T-helper 1 cell treated with Interleukin-12 subunit alpha and Interleukin-12 subunit beta and Interleukin-4 antibody, amounts not matched to agents 30 μg/mL and 1 μg/mL, for 36 hours (primary cell): ENCODE measurements at regions not wholly inside any gene's neighbourhood (a gene's known extent, or its start where the extent isn't known, plus 50 kb on each side); places are given as distances from the start of the nearest gene placed in this dataset.

Experiments
- H3K27ac Mint-ChIP-seq: one replicate; pipeline ENCODE4 v1.8.0; 2021; ENCODE audit warnings: mild to moderate bottlenecking, mixed read lengths
- H3K27me3 Mint-ChIP-seq: one replicate; pipeline ENCODE4 v1.8.0; 2021; ENCODE audit warnings: low read depth, mixed read lengths
- H3K36me3 Mint-ChIP-seq: one replicate; pipeline ENCODE4 v1.8.0; 2021; ENCODE audit warnings: low read depth, mixed read lengths
- H3K4me1 Mint-ChIP-seq: one replicate; pipeline ENCODE4 v1.8.0; 2021; ENCODE audit warnings: low read depth, mixed read lengths
- H3K4me3 Mint-ChIP-seq: one replicate; pipeline ENCODE4 v1.8.0; 2021; ENCODE audit warnings: mild to moderate bottlenecking, moderate library complexity, mixed read lengths
- H3K9me3 Mint-ChIP-seq: one replicate; pipeline ENCODE4 v1.8.0; 2021; ENCODE audit warnings: mixed read lengths

- H3K4me3 Mint-ChIP-seq: no peak overlapping the region
- H3K27me3 Mint-ChIP-seq: peaks cover 3% of the 10 kb centered on the region
- H3K36me3 Mint-ChIP-seq: no peaks in the 10 kb centered on the region
- H3K27ac Mint-ChIP-seq: no peak overlapping the region
- peaks cover 10% of the 10 kb centered on the region for H3K4me1 Mint-ChIP-seq
- H3K9me3 Mint-ChIP-seq: no peaks in the 10 kb centered on the region
Observed at GRCh38 chr21:38741950-38742256, 63.8 kb upstream of the ETS2 start.

GRCh38 chr21:38742580-38743260, 63.0 kb upstream of the ETS2 start:
- Mint-ChIP-seq H3K27me3 (peaks cover 3% of the 10 kb centered on the region), H3K36me3 (no peaks in the 10 kb centered on the region), H3K4me3 (no peak overlapping the region), H3K4me1 (peaks cover 10% of the 10 kb centered on the region), H3K27ac (no peak overlapping the region), H3K9me3 (no peaks in the 10 kb centered on the region)

GRCh38 chr21:38743772-38744529, 61.8 kb upstream of the ETS2 start:
- Mint-ChIP-seq H3K27me3 (no peaks in the 10 kb centered on the region), H3K4me1 (peaks cover 10% of the 10 kb centered on the region), H3K4me3 (no peak overlapping the region), H3K9me3 (no peaks in the 10 kb centered on the region), H3K36me3 (no peaks in the 10 kb centered on the region), H3K27ac (no peak overlapping the region)

- Mint-ChIP-seq H3K4me1 (peaks cover 10% of the 10 kb centered on the region), H3K27ac (no peak overlapping the region), H3K36me3 (no peaks in the 10 kb centered on the region), H3K27me3 (no peaks in the 10 kb centered on the region), H3K4me3 (no peak overlapping the region), H3K9me3 (no peaks in the 10 kb centered on the region)
Observed at GRCh38 chr21:38744861-38745260, 60.9 kb upstream of the ETS2 start.

GRCh38 chr21:38747810-38748209, 57.9 kb upstream of the ETS2 start:
- no peaks in the 10 kb centered on the region for H3K9me3 Mint-ChIP-seq
- no peaks in the 10 kb centered on the region for H3K36me3 Mint-ChIP-seq
- no peaks in the 10 kb centered on the region for H3K4me1 Mint-ChIP-seq
- H3K27ac Mint-ChIP-seq: no peak overlapping the region
- no peaks in the 10 kb centered on the region for H3K27me3 Mint-ChIP-seq
- H3K4me3 Mint-ChIP-seq: no peak overlapping the region

GRCh38 chr21:38751379-38752050, 54.2 kb upstream of the ETS2 start:
- no peak overlapping the region for H3K27ac Mint-ChIP-seq
- H3K36me3 Mint-ChIP-seq: no peaks in the 10 kb centered on the region
- H3K4me3 Mint-ChIP-seq: no peak overlapping the region
- H3K9me3 Mint-ChIP-seq: no peaks in the 10 kb centered on the region
- H3K4me1 Mint-ChIP-seq: peaks cover 8% of the 10 kb centered on the region
- H3K27me3 Mint-ChIP-seq: no peaks in the 10 kb centered on the region

GRCh38 chr21:38752051-38752505, 53.7 kb upstream of the ETS2 start:
- H3K27ac Mint-ChIP-seq: no peak overlapping the region
- H3K9me3 Mint-ChIP-seq: no peaks in the 10 kb centered on the region
- no peaks in the 10 kb centered on the region for H3K27me3 Mint-ChIP-seq
- H3K4me1 Mint-ChIP-seq: peaks cover 8% of the 10 kb centered on the region
- H3K36me3 Mint-ChIP-seq: no peaks in the 10 kb centered on the region
- H3K4me3 Mint-ChIP-seq: no peak overlapping the region

- Mint-ChIP-seq H3K36me3 (no peaks in the 10 kb centered on the region), H3K4me3 (no peak overlapping the region), H3K4me1 (peaks cover 8% of the 10 kb centered on the region), H3K9me3 (no peaks in the 10 kb centered on the region), H3K27me3 (peaks cover 5% of the 10 kb centered on the region), H3K27ac (no peak overlapping the region)
Observed at GRCh38 chr21:38753114-38753513, 52.6 kb upstream of the ETS2 start.

GRCh38 chr21:38753557-38753971, 52.2 kb upstream of the ETS2 start:
- Mint-ChIP-seq H3K4me3 (no peak overlapping the region), H3K9me3 (no peaks in the 10 kb centered on the region), H3K36me3 (no peaks in the 10 kb centered on the region), H3K4me1 (peaks cover 8% of the 10 kb centered on the region), H3K27me3 (peaks cover 9% of the 10 kb centered on the region), H3K27ac (no peak overlapping the region)
